ENCODE measurements at regions not wholly inside any gene's neighbourhood (a gene's known extent, or its start where the extent isn't known, plus 50 kb on each side); places are given as distances from the start of the nearest gene placed in this dataset.
"Not testable (repeated sequence)": the region's sequence is repeated elsewhere in the genome, so short reads cannot be mapped to it uniquely, and the experiment has no call there.

DNA sequence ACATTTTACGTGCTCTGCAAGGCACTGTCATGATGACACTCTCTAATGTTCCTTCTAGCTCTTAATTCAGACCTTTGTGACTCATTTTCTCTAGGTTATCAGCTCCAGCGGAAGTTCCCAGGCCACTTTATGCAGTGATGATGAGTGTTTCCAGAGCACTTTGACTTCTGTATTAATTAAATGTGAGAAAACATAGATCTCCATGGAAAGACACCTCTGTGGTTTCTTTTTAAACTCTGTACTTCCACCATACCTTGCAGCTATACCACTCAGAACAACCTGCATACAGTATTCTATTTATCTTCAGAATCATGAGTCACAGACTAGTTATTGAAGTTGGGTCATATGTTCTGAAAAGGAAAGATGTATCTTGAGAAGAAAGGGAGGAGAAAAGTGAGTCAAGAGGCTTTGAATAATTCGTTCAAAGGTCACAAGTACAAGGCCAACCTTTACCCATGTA is 175.6 kb upstream of the TENM4 start:
- no peak for ATAC-seq (ENCODE audit: low FRiP score in 2 of 2)
- WGBS, 2 donors: 69 to 74% methylated on average over 3 of the region's 3 CpGs

DNA sequence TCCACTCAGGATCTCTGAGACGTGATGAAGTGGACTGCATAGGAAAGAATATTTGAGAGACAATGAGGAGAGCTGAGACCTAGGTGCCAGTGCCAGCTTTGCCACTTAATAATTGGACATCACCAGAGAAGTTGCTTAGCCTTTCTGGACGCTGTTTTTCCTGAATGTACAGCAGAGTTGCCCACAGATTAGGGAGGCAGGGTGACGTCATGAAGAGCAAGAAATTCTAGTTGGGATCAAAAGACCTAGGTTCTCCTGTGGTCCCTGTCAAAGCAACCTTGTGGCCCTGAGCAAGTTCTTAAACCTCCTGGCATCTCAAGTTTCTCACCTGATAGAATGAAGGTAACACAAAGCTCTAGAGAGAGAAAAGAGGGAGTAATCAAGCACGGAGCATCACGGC is 174.6 kb upstream of the TENM4 start:
- no peak for TF ChIP-seq POLR2A (IDR thresholded peaks at IDR 0.05)
- TF ChIP-seq EP300 (IDR thresholded peaks at IDR 0.05): no peak
- TF ChIP-seq, protein P1, sequence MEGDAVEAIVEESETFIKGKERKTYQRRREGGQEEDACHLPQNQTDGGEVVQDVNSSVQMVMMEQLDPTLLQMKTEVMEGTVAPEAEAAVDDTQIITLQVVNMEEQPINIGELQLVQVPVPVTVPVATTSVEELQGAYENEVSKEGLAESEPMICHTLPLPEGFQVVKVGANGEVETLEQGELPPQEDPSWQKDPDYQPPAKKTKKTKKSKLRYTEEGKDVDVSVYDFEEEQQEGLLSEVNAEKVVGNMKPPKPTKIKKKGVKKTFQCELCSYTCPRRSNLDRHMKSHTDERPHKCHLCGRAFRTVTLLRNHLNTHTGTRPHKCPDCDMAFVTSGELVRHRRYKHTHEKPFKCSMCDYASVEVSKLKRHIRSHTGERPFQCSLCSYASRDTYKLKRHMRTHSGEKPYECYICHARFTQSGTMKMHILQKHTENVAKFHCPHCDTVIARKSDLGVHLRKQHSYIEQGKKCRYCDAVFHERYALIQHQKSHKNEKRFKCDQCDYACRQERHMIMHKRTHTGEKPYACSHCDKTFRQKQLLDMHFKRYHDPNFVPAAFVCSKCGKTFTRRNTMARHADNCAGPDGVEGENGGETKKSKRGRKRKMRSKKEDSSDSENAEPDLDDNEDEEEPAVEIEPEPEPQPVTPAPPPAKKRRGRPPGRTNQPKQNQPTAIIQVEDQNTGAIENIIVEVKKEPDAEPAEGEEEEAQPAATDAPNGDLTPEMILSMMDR (IDR thresholded peaks at IDR 0.05): no peak
- TF ChIP-seq POLR2AphosphoS5 (IDR thresholded peaks at IDR 0.05): no peak
- Histone ChIP-seq H3K4me1 (no peaks in the 10 kb centered on the region), H3K4me3 (no peak overlapping the region), H3K9me3 (no peaks in the 10 kb centered on the region), H3K36me3 (no peaks in the 10 kb centered on the region), H3K27ac (no peak overlapping the region), H3K27me3 (no peaks in the 10 kb centered on the region)
- WGBS, 2 donors: 67 to 70% methylated on average over 5 of the region's 5 CpGs
- DNase-seq (no peak), ATAC-seq (ENCODE audit: low FRiP score in 2 of 2) (no peak)

More for the DNA sequence above, 175.6 kb upstream of the TENM4 start:
- TF ChIP-seq EP300 (IDR thresholded peaks at IDR 0.05): no peak
- TF ChIP-seq, protein P1 (IDR thresholded peaks at IDR 0.05): no peak
- TF ChIP-seq POLR2A (IDR thresholded peaks at IDR 0.05): no peak
- no peak for TF ChIP-seq POLR2AphosphoS5 (IDR thresholded peaks at IDR 0.05)
- H3K4me3 ChIP-seq: no peak overlapping the region
- no peaks in the 10 kb centered on the region for H3K4me1 ChIP-seq
- H3K9me3 ChIP-seq: no peaks in the 10 kb centered on the region
- H3K27ac ChIP-seq: no peak overlapping the region
- no peaks in the 10 kb centered on the region for H3K36me3 ChIP-seq
- no peak for DNase-seq
- H3K27me3 ChIP-seq: no peaks in the 10 kb centered on the region

DNA sequence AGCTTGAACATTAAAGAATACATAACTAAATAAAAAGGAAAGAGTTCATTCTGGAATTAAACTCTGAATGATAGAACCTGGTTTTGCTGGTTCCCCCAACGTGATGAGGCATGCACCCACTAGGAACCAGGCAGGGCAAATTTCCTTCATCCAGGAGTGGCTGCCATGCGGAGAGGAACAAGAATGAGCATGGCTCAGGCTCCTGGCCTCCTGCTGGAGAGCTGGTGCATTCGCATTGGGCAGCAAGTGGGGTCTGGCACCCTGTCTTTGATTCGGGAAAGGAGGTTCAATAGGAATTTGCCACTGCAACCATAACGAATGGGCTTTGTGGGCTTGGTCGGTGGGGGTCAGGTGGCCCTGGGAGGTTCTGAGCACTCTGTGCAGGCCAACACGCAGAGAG is 169.8 kb upstream of the TENM4 start:
- ATAC-seq (ENCODE audit: low FRiP score in 2 of 2) (no peak), DNase-seq (no peak)
- H3K27me3 ChIP-seq: no peaks in the 10 kb centered on the region
- H3K27ac ChIP-seq: no peak overlapping the region
- WGBS, 2 donors: 84 to 90% methylated on average over 7 of the region's 7 CpGs
- no peak overlapping the region for H3K4me3 ChIP-seq
- no peaks in the 10 kb centered on the region for H3K9me3 ChIP-seq
- TF ChIP-seq POLR2A (IDR thresholded peaks at IDR 0.05) (no peak), POLR2AphosphoS5 (IDR thresholded peaks at IDR 0.05) (no peak), EP300 (IDR thresholded peaks at IDR 0.05) (no peak)
- TF ChIP-seq, protein P1 (IDR thresholded peaks at IDR 0.05): no peak
- H3K36me3 ChIP-seq: no peaks in the 10 kb centered on the region
- no peaks in the 10 kb centered on the region for H3K4me1 ChIP-seq

DNA sequence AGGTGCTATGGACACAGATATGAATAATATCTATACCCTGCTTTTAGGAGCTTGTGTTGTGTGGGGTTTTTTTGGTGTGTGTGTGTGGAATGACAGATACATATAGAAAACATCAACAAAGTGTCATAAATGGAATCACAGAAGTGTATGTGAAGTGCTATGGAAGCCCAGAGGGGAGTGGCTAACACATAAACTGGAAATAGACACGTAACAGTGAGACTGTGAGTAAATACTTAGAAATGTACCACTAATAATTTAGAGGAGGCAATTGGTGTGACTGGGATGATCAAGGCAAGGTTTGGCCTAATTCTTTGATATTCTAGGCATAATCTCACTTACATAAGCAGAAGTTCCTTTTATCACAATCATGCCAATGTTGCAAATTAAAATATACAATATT is 169.3 kb upstream of the TENM4 start:
- ATAC-seq (ENCODE audit: low FRiP score in 2 of 2): no peak
- Histone ChIP-seq H3K4me1 (no peaks in the 10 kb centered on the region), H3K9me3 (no peaks in the 10 kb centered on the region), H3K27me3 (no peaks in the 10 kb centered on the region), H3K4me3 (no peak overlapping the region), H3K36me3 (no peaks in the 10 kb centered on the region), H3K27ac (no peak overlapping the region)
- DNase-seq: no peak
- no peak for TF ChIP-seq EP300 (IDR thresholded peaks at IDR 0.05)
- TF ChIP-seq, protein P1 (IDR thresholded peaks at IDR 0.05): no peak
- no peak for TF ChIP-seq POLR2A (IDR thresholded peaks at IDR 0.05)
- TF ChIP-seq POLR2AphosphoS5 (IDR thresholded peaks at IDR 0.05): no peak
- 52 to 78% methylated on average over 1 of the region's 1 CpG for WGBS, 2 donors

DNA sequence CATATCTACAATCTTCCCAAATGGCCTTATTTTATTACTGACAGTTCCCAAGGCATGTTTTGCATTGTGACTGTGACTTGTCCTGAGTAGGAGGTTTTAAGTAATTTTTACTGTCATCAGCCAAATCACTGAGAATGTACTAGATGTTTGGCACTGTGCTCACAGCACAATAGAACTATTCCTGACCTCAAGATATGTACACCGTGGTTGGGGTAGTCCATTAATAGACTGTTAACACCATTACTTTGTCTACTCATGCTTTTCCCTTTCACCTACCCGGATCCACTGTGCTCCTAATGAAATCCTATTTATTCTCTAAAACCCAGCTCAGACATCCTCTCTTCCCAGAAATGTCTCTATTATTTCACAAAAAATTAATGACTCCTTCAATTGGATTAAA is 168.7 kb upstream of the TENM4 start:
- Histone ChIP-seq H3K27ac (no peak overlapping the region), H3K9me3 (no peaks in the 10 kb centered on the region), H3K4me3 (no peak overlapping the region), H3K27me3 (no peaks in the 10 kb centered on the region), H3K4me1 (no peaks in the 10 kb centered on the region), H3K36me3 (no peaks in the 10 kb centered on the region)
- 70 to 73% methylated on average over 2 of the region's 2 CpGs for WGBS, 2 donors
- TF ChIP-seq, protein P1 (IDR thresholded peaks at IDR 0.05): no peak
- TF ChIP-seq POLR2AphosphoS5 (IDR thresholded peaks at IDR 0.05) (no peak), EP300 (IDR thresholded peaks at IDR 0.05) (no peak), POLR2A (IDR thresholded peaks at IDR 0.05) (no peak)
- no peak for DNase-seq
- no peak for ATAC-seq (ENCODE audit: low FRiP score in 2 of 2)

DNA sequence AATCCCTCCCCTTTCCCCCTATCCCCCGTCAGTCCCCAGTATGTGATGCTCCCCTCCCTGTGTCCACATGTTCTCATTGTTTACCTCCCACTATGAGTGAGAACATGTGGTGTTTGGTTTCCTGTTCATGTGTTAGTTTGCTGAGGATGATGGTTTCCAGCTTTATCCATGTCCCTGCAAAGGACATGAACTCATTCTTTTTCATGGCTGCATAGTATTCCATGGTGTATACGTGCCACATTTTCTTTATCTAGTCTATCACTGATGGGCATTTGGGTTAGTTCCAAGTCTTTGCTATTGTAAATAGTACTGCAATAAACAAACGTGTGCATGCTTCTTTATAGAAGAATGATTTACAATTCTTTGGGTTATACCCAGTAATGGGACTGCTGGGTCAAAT is 165.6 kb upstream of the TENM4 start:
- WGBS, 2 donors: 81 to 88% methylated on average over 3 of the region's 3 CpGs
- not testable (repeated sequence) for ATAC-seq (ENCODE audit: low FRiP score in 2 of 2)

More for the DNA sequence above, 165.6 kb upstream of the TENM4 start:
- H3K36me3 ChIP-seq, H3K4me3 ChIP-seq, H3K27me3 ChIP-seq, DNase-seq, H3K4me1 ChIP-seq, H3K9me3 ChIP-seq, H3K27ac ChIP-seq: not testable (repeated sequence)
